ENCODE measurements at regions not wholly inside any gene's neighbourhood (a gene's known extent, or its start where the extent isn't known, plus 50 kb on each side); places are given as distances from the start of the nearest gene placed in this dataset.

GRCh38 chr1:9434247-9435152 lies 104.8 kb upstream of the SLC25A33 start:
- no peak overlapping the region for H3K9ac ChIP-seq (ENCODE audit: low read length)
- H3K36me3 ChIP-seq (ENCODE audit: control insufficient read depth, insufficient read depth, low read length), result no peaks in the 10 kb centered on the region
- no peaks in the 10 kb centered on the region for H3K27me3 ChIP-seq (ENCODE audit: control insufficient read depth, insufficient read depth, low read length)
- no peak overlapping the region for H3K4me3 ChIP-seq (ENCODE audit: low read length)
- no peak overlapping the region for H3K27ac ChIP-seq (ENCODE audit: low read depth, low read length)
- peaks cover 2% of the 10 kb centered on the region for H3K4me1 ChIP-seq (ENCODE audit: control insufficient read depth, insufficient read depth, low read length)

GRCh38 chr1:9435153-9435636 lies 104.1 kb upstream of the SLC25A33 start:
- no peak overlapping the region for H3K27ac ChIP-seq (ENCODE audit: low read depth, low read length)
- H3K27me3 ChIP-seq (ENCODE audit: control insufficient read depth, insufficient read depth, low read length), result no peaks in the 10 kb centered on the region
- no peak overlapping the region for H3K9ac ChIP-seq (ENCODE audit: low read length)
- no peak overlapping the region for H3K4me3 ChIP-seq (ENCODE audit: low read length)
- no peaks in the 10 kb centered on the region for H3K4me1 ChIP-seq (ENCODE audit: control insufficient read depth, insufficient read depth, low read length)
- no peaks in the 10 kb centered on the region for H3K36me3 ChIP-seq (ENCODE audit: control insufficient read depth, insufficient read depth, low read length)

- H3K36me3 ChIP-seq (ENCODE audit: control insufficient read depth, insufficient read depth, low read length), result no peaks in the 10 kb centered on the region
- no peak overlapping the region for H3K9ac ChIP-seq (ENCODE audit: low read length)
- no peaks in the 10 kb centered on the region for H3K27me3 ChIP-seq (ENCODE audit: control insufficient read depth, insufficient read depth, low read length)
- peaks cover under 1% of the 10 kb centered on the region for H3K4me1 ChIP-seq (ENCODE audit: control insufficient read depth, insufficient read depth, low read length)
- H3K4me3 ChIP-seq (ENCODE audit: low read length), result no peak overlapping the region
- H3K27ac ChIP-seq (ENCODE audit: low read depth, low read length), result no peak overlapping the region
Measured at GRCh38 chr1:9435854-9436640, 103.2 kb upstream of the SLC25A33 start.

- H3K36me3 ChIP-seq (ENCODE audit: control insufficient read depth, insufficient read depth, low read length), result no peaks in the 10 kb centered on the region
- no peak overlapping the region for H3K9ac ChIP-seq (ENCODE audit: low read length)
- peaks cover 8% of the 10 kb centered on the region for H3K4me1 ChIP-seq (ENCODE audit: control insufficient read depth, insufficient read depth, low read length)
Measured at GRCh38 chr1:9437961-9438430, 101.3 kb upstream of the SLC25A33 start.

GRCh38 chr1:9438431-9439073 lies 100.7 kb upstream of the SLC25A33 start:
- H3K4me1 ChIP-seq (ENCODE audit: control insufficient read depth, insufficient read depth, low read length), result peaks cover 8% of the 10 kb centered on the region

More at GRCh38 chr1:9437961-9438430, 101.3 kb upstream of the SLC25A33 start:
- H3K4me3 ChIP-seq (ENCODE audit: low read length), result no peak overlapping the region
- peak overlapping the region; percentile 63 for H3K27ac ChIP-seq (ENCODE audit: low read depth, low read length)
- H3K27me3 ChIP-seq (ENCODE audit: control insufficient read depth, insufficient read depth, low read length), result no peaks in the 10 kb centered on the region

GRCh38 chr1:9439074-9439761 lies 100.0 kb upstream of the SLC25A33 start:
- no peaks in the 10 kb centered on the region for H3K27me3 ChIP-seq (ENCODE audit: control insufficient read depth, insufficient read depth, low read length)
- H3K36me3 ChIP-seq (ENCODE audit: control insufficient read depth, insufficient read depth, low read length), result no peaks in the 10 kb centered on the region
- H3K4me1 ChIP-seq (ENCODE audit: control insufficient read depth, insufficient read depth, low read length), result peaks cover 11% of the 10 kb centered on the region
- H3K9ac ChIP-seq (ENCODE audit: low read length), result no peak overlapping the region
- H3K27ac ChIP-seq (ENCODE audit: low read depth, low read length), result peak overlapping the region; percentile 10
- H3K4me3 ChIP-seq (ENCODE audit: low read length), result no peak overlapping the region

More at GRCh38 chr1:9438431-9439073, 100.7 kb upstream of the SLC25A33 start:
- Histone ChIP-seq H3K36me3 (ENCODE audit: control insufficient read depth, insufficient read depth, low read length) (no peaks in the 10 kb centered on the region), H3K4me3 (ENCODE audit: low read length) (no peak overlapping the region), H3K27ac (ENCODE audit: low read depth, low read length) (peak overlapping the region; percentile 47), H3K9ac (ENCODE audit: low read length) (no peak overlapping the region), H3K27me3 (ENCODE audit: control insufficient read depth, insufficient read depth, low read length) (no peaks in the 10 kb centered on the region)

GRCh38 chr1:9440261-9440660 lies 99.0 kb upstream of the SLC25A33 start:
- Histone ChIP-seq H3K4me3 (ENCODE audit: low read length) (no peak overlapping the region), H3K9ac (ENCODE audit: low read length) (no peak overlapping the region), H3K36me3 (ENCODE audit: control insufficient read depth, insufficient read depth, low read length) (no peaks in the 10 kb centered on the region), H3K27me3 (ENCODE audit: control insufficient read depth, insufficient read depth, low read length) (no peaks in the 10 kb centered on the region), H3K27ac (ENCODE audit: low read depth, low read length) (no peak overlapping the region), H3K4me1 (ENCODE audit: control insufficient read depth, insufficient read depth, low read length) (peaks cover 11% of the 10 kb centered on the region)

- Histone ChIP-seq H3K4me1 (ENCODE audit: control insufficient read depth, insufficient read depth, low read length) (peaks cover 11% of the 10 kb centered on the region), H3K4me3 (ENCODE audit: low read length) (no peak overlapping the region), H3K27ac (ENCODE audit: low read depth, low read length) (no peak overlapping the region), H3K9ac (ENCODE audit: low read length) (no peak overlapping the region), H3K27me3 (ENCODE audit: control insufficient read depth, insufficient read depth, low read length) (no peaks in the 10 kb centered on the region), H3K36me3 (ENCODE audit: control insufficient read depth, insufficient read depth, low read length) (no peaks in the 10 kb centered on the region)
Measured at GRCh38 chr1:9440763-9441194, 98.5 kb upstream of the SLC25A33 start.

GRCh38 chr1:9441451-9442133 lies 97.7 kb upstream of the SLC25A33 start:
- H3K36me3 ChIP-seq (ENCODE audit: control insufficient read depth, insufficient read depth, low read length), result no peaks in the 10 kb centered on the region
- H3K27ac ChIP-seq (ENCODE audit: low read depth, low read length), result peak overlapping the region; percentile 5
- no peaks in the 10 kb centered on the region for H3K27me3 ChIP-seq (ENCODE audit: control insufficient read depth, insufficient read depth, low read length)
- no peak overlapping the region for H3K9ac ChIP-seq (ENCODE audit: low read length)
- no peak overlapping the region for H3K4me3 ChIP-seq (ENCODE audit: low read length)
- H3K4me1 ChIP-seq (ENCODE audit: control insufficient read depth, insufficient read depth, low read length), result peaks cover 11% of the 10 kb centered on the region

GRCh38 chr1:9442278-9442846 lies 96.9 kb upstream of the SLC25A33 start:
- Histone ChIP-seq H3K9ac (ENCODE audit: low read length) (no peak overlapping the region), H3K27ac (ENCODE audit: low read depth, low read length) (no peak overlapping the region), H3K27me3 (ENCODE audit: control insufficient read depth, insufficient read depth, low read length) (no peaks in the 10 kb centered on the region), H3K36me3 (ENCODE audit: control insufficient read depth, insufficient read depth, low read length) (no peaks in the 10 kb centered on the region), H3K4me1 (ENCODE audit: control insufficient read depth, insufficient read depth, low read length) (peaks cover 11% of the 10 kb centered on the region), H3K4me3 (ENCODE audit: low read length) (no peak overlapping the region)

GRCh38 chr1:9442986-9443385 lies 96.3 kb upstream of the SLC25A33 start:
- Histone ChIP-seq H3K36me3 (ENCODE audit: control insufficient read depth, insufficient read depth, low read length) (no peaks in the 10 kb centered on the region), H3K27me3 (ENCODE audit: control insufficient read depth, insufficient read depth, low read length) (no peaks in the 10 kb centered on the region), H3K4me1 (ENCODE audit: control insufficient read depth, insufficient read depth, low read length) (peaks cover 11% of the 10 kb centered on the region), H3K4me3 (ENCODE audit: low read length) (no peak overlapping the region), H3K9ac (ENCODE audit: low read length) (no peak overlapping the region), H3K27ac (ENCODE audit: low read depth, low read length) (no peak overlapping the region)
